Stimulated activated CD4-positive, alpha-beta T cell treated with anti-CD3 and anti-CD28 coated beads, Interleukin-12 subunit alpha, Interleukin-12 subunit beta, amount 100 ng/mL, for 4 hours (primary cell): ENCODE measurements at regions not wholly inside any gene's neighbourhood (a gene's known extent, or its start where the extent isn't known, plus 50 kb on each side); places are given as distances from the start of the nearest gene placed in this dataset.

ENCODE experiments used
- DNase-seq: peaks from one replicate; pipeline ENCODE4 v3.0.0-alpha.2; 2020

- no peak for DNase-seq
Measured at GRCh38 chr14:71586131-71586897, 345.9 kb upstream of the RGS6 start.

- no peak for DNase-seq
Measured at GRCh38 chr14:71588028-71588427, 344.2 kb upstream of the RGS6 start.

GRCh38 chr14:71588576-71589215 lies 343.5 kb upstream of the RGS6 start:
- no peak for DNase-seq

GRCh38 chr14:71589609-71590008 lies 342.6 kb upstream of the RGS6 start:
- DNase-seq = no peak

GRCh38 chr14:71590131-71590530 lies 342.1 kb upstream of the RGS6 start:
- DNase-seq = no peak

GRCh38 chr14:71591231-71591630 lies 341.0 kb upstream of the RGS6 start:
- no peak for DNase-seq

- DNase-seq = no peak
Measured at GRCh38 chr14:71591929-71592328, 340.3 kb upstream of the RGS6 start.

- no peak for DNase-seq
Measured at GRCh38 chr14:71592361-71592760, 339.9 kb upstream of the RGS6 start.

GRCh38 chr14:71593966-71594365 lies 338.3 kb upstream of the RGS6 start:
- no peak for DNase-seq

GRCh38 chr14:71594821-71595220 lies 337.4 kb upstream of the RGS6 start:
- no peak for DNase-seq

- DNase-seq = no peak
Measured at GRCh38 chr14:71595441-71595840, 336.8 kb upstream of the RGS6 start.

GRCh38 chr14:71597287-71597920 lies 334.8 kb upstream of the RGS6 start:
- no peak for DNase-seq

- DNase-seq = no peak
Measured at GRCh38 chr14:71597955-71598660, 334.1 kb upstream of the RGS6 start.

- no peak for DNase-seq
Measured at GRCh38 chr14:71600309-71600708, 331.9 kb upstream of the RGS6 start.

- DNase-seq = no peak
Measured at GRCh38 chr14:71602524-71602923, 329.7 kb upstream of the RGS6 start.

GRCh38 chr14:71604231-71604630 lies 328.0 kb upstream of the RGS6 start:
- DNase-seq = no peak

GRCh38 chr14:71606064-71606463 lies 326.2 kb upstream of the RGS6 start:
- no peak for DNase-seq

GRCh38 chr14:71606575-71606974 lies 325.7 kb upstream of the RGS6 start:
- DNase-seq = no peak

- no peak for DNase-seq
Measured at GRCh38 chr14:71607056-71607455, 325.2 kb upstream of the RGS6 start.

- no peak for DNase-seq
Measured at GRCh38 chr14:71610149-71610548, 322.1 kb upstream of the RGS6 start.

- no peak for DNase-seq
Measured at GRCh38 chr14:71610797-71611196, 321.4 kb upstream of the RGS6 start.

- DNase-seq = no peak
Measured at GRCh38 chr14:71613168-71613567, 319.1 kb upstream of the RGS6 start.

GRCh38 chr14:71616013-71616412 lies 316.2 kb upstream of the RGS6 start:
- DNase-seq = no peak

GRCh38 chr14:71618047-71618446 lies 314.2 kb upstream of the RGS6 start:
- DNase-seq = no peak
